Suprapubic skin (tissue), 4 donors: ENCODE measurements at regions not wholly inside any gene's neighbourhood (a gene's known extent, or its start where the extent isn't known, plus 50 kb on each side); places are given as distances from the start of the nearest gene placed in this dataset.
"Not testable (repeated sequence)": the region's sequence is repeated elsewhere in the genome, so short reads cannot be mapped to it uniquely, and the experiment has no call there.

Experiments
- DNase-seq, 2 donors: peaks; one replicate each; pipeline ENCODE4 v3.0.0-alpha.2; 2019; ENCODE audit warnings: low spot score in 2 of 2
- H3K27ac ChIP-seq: fragments of 200-600 bp; sonication (generic); one replicate; pipeline ENCODE4 v1.5.1; 2019
- H3K27me3 ChIP-seq: fragments of 200-600 bp; sonication (generic); one replicate; pipeline ENCODE4 v1.5.1; 2019
- H3K36me3 ChIP-seq: fragments of 200-600 bp; sonication (generic); one replicate; pipeline ENCODE4 v1.5.1; 2019
- H3K4me1 ChIP-seq: fragments of 200-600 bp; sonication (generic); one replicate; pipeline ENCODE4 v1.5.1; 2019
- H3K4me3 ChIP-seq: fragments of 200-600 bp; sonication (generic); one replicate; pipeline ENCODE4 v1.5.1; 2019; ENCODE audit warnings: mild to moderate bottlenecking
- H3K9me3 ChIP-seq: fragments of 200-600 bp; sonication (generic); one replicate; pipeline ENCODE4 v1.5.1; 2019
- EP300 ChIP-seq: sonication (generic); formaldehyde crosslinking; IDR thresholded peaks from one replicate; pipeline ENCODE4 v1.6.1; 2017; ENCODE audit warnings: antibody characterized with exemption
- POLR2A ChIP-seq, 2 donors: fragments of 450-650 bp; IDR thresholded peaks; one replicate each; pipeline ENCODE4 v1.6.1; 2017; ENCODE audit warnings: antibody characterized with exemption in 2 of 2, mild to moderate bottlenecking in 2 of 2, moderate library complexity in 2 of 2
- POLR2AphosphoS5 ChIP-seq, 3 donors: sonication (generic); formaldehyde crosslinking; IDR thresholded peaks; one replicate each; pipeline ENCODE4 v1.6.1; 2017; ENCODE audit warnings: antibody characterized with exemption in 3 of 3
- WGBS: methylation state at CpG from one replicate; pipeline ENCODE4 v1.1.5; 2018; 5-methylcytosine and 5-hydroxymethylcytosine counted together
- TF ChIP-seq, protein P1 (sequence below), 2 donors: fragments of 200-600 bp in 1 of 2; fragments of 450-650 bp in 1 of 2; sonication (generic) in 1 of 2; IDR thresholded peaks; one replicate each; pipeline ENCODE4 v1.5.1; 2016 to 2019; ENCODE audit warnings: antibody characterized with exemption in 2 of 2, mild to moderate bottlenecking in 1 of 2, moderate library complexity in 1 of 2

DNA sequence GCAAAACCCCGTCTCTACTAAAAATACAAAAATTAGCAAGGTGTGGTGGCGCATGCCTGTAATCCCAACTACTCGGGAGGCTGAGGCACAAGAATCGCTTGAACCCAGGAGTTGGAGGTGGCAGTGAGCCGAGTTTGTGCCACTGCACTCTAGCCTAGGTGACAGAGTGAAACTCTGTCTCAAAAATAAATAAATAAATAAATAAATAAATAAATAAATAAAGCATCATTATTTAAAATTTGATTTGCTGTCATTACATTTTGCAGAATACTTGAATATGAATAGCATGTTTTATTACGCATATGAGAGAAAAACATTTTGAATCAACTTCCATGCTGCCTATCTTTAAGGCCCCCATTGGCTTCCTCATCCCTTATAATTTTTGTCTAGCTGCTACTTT, 53.4 kb upstream of the MED14 start:
- H3K36me3 ChIP-seq, H3K4me3 ChIP-seq, H3K27ac ChIP-seq, H3K9me3 ChIP-seq, H3K4me1 ChIP-seq, H3K27me3 ChIP-seq, DNase-seq: not testable (repeated sequence)
- 97% methylated on average over 6 of the region's 6 CpGs for WGBS

DNA sequence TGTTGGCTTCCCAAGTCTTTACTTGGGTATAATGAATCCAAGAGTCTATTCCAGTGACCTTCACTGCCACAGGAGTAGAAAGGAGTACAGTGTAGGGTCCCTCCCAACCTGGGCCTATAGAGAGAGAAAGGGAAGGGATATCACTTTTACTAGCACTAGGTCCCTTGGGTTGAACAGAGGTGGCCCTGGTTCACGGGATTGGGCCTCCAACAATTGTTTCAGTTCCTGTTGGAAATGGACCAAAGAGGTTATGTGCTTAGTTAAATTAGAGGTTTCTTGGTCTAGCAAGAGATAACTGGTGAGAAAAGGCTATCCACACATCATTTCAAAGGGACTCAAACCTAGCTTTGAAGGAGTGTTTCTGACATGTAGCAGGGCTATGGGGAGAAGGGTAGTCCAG, 57.1 kb upstream of the MED14 start:
- H3K36me3 ChIP-seq = no peaks in the 10 kb centered on the region
- 88% methylated on average over 1 of the region's 1 CpG for WGBS
- no peaks in the 10 kb centered on the region for H3K27me3 ChIP-seq
- no peak for TF ChIP-seq EP300
- no peak for TF ChIP-seq POLR2A (IDR thresholded peaks at IDR 0.05)
- no peak for TF ChIP-seq POLR2AphosphoS5 (IDR thresholded peaks at IDR 0.05)
- TF ChIP-seq, protein P1, sequence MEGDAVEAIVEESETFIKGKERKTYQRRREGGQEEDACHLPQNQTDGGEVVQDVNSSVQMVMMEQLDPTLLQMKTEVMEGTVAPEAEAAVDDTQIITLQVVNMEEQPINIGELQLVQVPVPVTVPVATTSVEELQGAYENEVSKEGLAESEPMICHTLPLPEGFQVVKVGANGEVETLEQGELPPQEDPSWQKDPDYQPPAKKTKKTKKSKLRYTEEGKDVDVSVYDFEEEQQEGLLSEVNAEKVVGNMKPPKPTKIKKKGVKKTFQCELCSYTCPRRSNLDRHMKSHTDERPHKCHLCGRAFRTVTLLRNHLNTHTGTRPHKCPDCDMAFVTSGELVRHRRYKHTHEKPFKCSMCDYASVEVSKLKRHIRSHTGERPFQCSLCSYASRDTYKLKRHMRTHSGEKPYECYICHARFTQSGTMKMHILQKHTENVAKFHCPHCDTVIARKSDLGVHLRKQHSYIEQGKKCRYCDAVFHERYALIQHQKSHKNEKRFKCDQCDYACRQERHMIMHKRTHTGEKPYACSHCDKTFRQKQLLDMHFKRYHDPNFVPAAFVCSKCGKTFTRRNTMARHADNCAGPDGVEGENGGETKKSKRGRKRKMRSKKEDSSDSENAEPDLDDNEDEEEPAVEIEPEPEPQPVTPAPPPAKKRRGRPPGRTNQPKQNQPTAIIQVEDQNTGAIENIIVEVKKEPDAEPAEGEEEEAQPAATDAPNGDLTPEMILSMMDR (IDR thresholded peaks at IDR 0.05) = no peak
- H3K27ac ChIP-seq = no peak overlapping the region
- H3K4me3 ChIP-seq = no peak overlapping the region
- H3K9me3 ChIP-seq = no peaks in the 10 kb centered on the region
- peaks cover 6% of the 10 kb centered on the region for H3K4me1 ChIP-seq
- DNase-seq = no peak

DNA sequence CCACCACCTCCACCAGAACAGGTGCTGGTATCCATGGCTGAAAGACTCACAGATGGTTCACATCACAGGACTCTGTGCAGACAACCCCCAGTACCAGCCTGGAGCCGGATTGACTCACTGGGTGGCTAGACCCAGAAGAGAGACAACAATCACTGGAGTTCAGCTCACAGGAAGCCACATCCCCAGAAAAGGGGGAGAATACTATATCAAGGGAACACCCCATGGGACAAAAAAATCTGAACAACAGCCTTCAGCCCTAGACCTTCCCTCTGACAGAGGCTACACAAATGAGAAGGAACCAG, 59.4 kb upstream of the MED14 start:
- not testable (repeated sequence) for H3K9me3 ChIP-seq, H3K36me3 ChIP-seq, H3K27me3 ChIP-seq, H3K4me3 ChIP-seq, H3K27ac ChIP-seq, DNase-seq, H3K4me1 ChIP-seq
- WGBS = 67% methylated on average over 1 of the region's 1 CpG

DNA sequence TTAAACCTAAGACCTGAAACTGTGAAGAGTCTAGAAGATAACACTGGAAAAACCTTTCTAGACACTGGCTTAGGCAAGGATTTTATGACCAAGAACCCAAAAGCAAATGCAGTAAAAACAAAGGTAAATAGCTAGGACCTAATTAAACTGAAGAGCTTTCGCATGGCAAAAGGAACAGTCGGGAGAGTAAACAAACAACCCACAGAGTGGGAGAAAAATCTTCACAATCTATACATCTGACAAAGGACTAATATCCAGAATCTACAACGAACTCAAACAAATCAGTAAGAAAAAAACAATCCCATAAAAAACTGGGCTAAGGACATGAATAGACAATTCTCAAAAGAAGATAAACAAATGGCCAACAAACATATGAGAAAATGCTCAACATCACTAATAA, 64.4 kb upstream of the MED14 start:
- not testable (repeated sequence) for H3K4me1 ChIP-seq, H3K4me3 ChIP-seq, H3K36me3 ChIP-seq, DNase-seq, H3K27me3 ChIP-seq, H3K27ac ChIP-seq, H3K9me3 ChIP-seq
- 74% methylated on average over 3 of the region's 3 CpGs for WGBS

DNA sequence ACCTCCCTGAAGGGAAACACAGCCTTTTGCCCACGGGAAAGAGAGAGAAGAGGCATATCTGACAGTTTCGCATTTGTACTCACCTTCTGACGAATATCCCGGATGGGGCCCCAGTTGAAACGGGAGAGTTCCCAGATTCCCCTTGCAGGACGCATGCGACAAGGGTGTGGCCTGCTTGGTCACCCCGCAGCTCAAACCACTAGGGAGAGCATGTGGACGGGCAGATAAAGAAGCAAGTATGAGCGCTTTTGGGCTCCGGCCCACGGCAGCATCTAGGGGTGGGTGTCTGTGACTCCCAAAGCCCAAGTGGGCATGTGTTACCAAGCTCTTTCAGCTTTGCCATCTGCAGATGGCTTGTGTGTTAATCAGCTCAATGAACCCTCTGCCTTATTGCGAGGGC, 70.1 kb upstream of the MED14 start:
- no peak for TF ChIP-seq EP300
- no peak for TF ChIP-seq POLR2A (IDR thresholded peaks at IDR 0.05)
- TF ChIP-seq, protein P1 (IDR thresholded peaks at IDR 0.05) = no peak
- no peak for TF ChIP-seq POLR2AphosphoS5 (IDR thresholded peaks at IDR 0.05)
- 86% methylated on average over 12 of the region's 13 CpGs for WGBS

DNA sequence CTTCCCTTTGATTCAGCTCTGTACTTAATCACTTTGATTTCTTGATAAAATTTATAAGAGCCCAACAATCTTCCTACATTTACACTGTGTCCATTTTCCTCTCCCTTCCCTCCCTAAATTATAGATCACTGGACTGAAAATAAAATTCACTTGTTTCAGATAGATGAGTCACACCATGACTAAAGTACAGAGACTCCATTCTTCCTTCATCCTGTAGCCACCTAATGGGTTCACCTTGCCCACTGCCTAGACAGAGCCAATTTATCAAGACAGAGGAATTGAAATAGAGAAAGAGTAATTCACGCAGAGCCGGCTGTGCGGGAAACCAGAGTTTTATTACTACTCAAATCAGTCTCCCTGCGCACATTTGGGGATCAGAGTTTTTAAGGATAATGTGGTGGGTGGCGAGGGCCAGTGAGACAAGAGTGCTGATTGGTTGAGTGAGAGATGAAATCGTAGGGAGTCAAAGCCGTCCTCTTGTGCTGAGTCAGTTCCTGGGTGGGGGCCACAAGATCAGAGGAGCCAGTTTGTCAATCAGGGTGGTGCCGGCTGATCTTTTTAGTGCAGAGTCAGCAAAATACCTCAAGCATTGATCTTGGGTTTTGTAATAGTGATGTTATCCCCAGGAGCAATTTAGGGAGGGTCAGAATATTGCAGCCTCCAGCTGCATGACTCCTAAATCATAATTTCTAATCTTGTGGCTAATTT, 71.3 kb upstream of the MED14 start:
- Histone ChIP-seq H3K36me3 (no peaks in the 10 kb centered on the region), H3K27me3 (no peaks in the 10 kb centered on the region), H3K4me3 (no peak overlapping the region), H3K9me3 (no peaks in the 10 kb centered on the region), H3K27ac (no peak overlapping the region), H3K4me1 (no peaks in the 10 kb centered on the region)
- DNase-seq = no peak
- 87% methylated on average over 8 of the region's 8 CpGs for WGBS
- TF ChIP-seq EP300 (no peak), POLR2AphosphoS5 (IDR thresholded peaks at IDR 0.05) (no peak), POLR2A (IDR thresholded peaks at IDR 0.05) (no peak)
- TF ChIP-seq, protein P1 (IDR thresholded peaks at IDR 0.05) = no peak

More for the DNA sequence above, 70.1 kb upstream of the MED14 start:
- Histone ChIP-seq H3K27ac (no peak overlapping the region), H3K36me3 (no peaks in the 10 kb centered on the region), H3K4me1 (no peaks in the 10 kb centered on the region), H3K9me3 (no peaks in the 10 kb centered on the region), H3K4me3 (no peak overlapping the region), H3K27me3 (no peaks in the 10 kb centered on the region)
- DNase-seq = no peak

DNA sequence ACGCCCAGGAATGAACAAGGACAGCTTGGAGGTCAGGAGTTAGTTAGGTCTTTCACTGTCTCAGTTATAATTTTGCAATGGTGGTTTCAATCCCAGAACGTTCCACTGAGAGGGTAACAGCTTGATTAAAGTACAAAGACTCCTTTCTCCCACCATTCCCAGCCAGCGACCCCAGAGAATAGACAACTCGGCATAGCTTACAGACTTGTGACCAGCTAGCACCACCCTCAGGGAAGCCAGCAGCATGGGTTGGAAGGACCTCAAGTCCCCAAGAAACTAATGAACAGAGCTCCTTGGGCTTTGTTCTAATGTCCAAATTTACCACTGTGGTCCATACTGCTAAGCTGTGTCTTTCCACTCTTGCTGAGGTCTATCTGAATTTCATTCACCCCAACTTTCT, 72.0 kb upstream of the MED14 start:
- Histone ChIP-seq H3K4me1 (no peaks in the 10 kb centered on the region), H3K27ac (no peak overlapping the region), H3K9me3 (no peaks in the 10 kb centered on the region), H3K4me3 (no peak overlapping the region), H3K27me3 (no peaks in the 10 kb centered on the region), H3K36me3 (no peaks in the 10 kb centered on the region)
- TF ChIP-seq EP300 = no peak
- TF ChIP-seq POLR2A (IDR thresholded peaks at IDR 0.05) = no peak
- TF ChIP-seq POLR2AphosphoS5 (IDR thresholded peaks at IDR 0.05) = no peak
- TF ChIP-seq, protein P1 (IDR thresholded peaks at IDR 0.05) = no peak
- 65% methylated on average over 4 of the region's 4 CpGs for WGBS
- DNase-seq = no peak
